ENCODE measurements at regions not wholly inside any gene's neighbourhood (a gene's known extent, or its start where the extent isn't known, plus 50 kb on each side); places are given as distances from the start of the nearest gene placed in this dataset.

DNA sequence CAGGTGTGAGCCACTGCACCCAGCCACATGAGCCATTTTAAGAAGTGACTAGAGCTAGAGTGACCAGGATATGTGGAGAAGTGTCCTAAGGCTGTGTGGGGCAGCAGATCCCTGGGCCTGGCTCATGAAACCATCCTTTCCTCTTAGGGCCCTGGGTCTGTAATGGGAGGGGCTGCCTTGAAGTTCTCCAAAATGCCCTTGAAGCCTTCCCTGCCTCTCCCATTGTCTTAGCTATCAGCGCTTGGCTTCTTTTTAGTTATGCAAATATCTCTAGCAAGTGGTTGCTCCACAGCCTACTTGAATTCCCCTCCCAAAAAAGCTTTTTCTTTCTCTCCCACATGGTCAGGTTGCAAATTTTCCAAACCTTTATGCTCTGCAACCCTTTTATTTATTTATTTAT is 112.4 kb upstream of the SPATA16 start:
- Histone ChIP-seq H3K4me3 (no peak overlapping the region), H3K9me3 (no peaks in the 10 kb centered on the region), H3K36me3 (no peaks in the 10 kb centered on the region), H3K4me1 (no peaks in the 10 kb centered on the region), H3K27me3 (no peaks in the 10 kb centered on the region), H3K27ac (no peak overlapping the region)
- DNase-seq, result no peak
- no peak for TF ChIP-seq EP300 (IDR thresholded peaks at IDR 0.05; ENCODE audit: low read depth)
- no peak for TF ChIP-seq CTCF (IDR thresholded peaks at IDR 0.05)
- no peak for TF ChIP-seq POLR2A (IDR thresholded peaks at IDR 0.05)
- no peak for TF ChIP-seq POLR2AphosphoS5 (IDR thresholded peaks at IDR 0.05)
- intact Hi-C loops (cut with DNase I; ENCODE audit: low total_unique reads) (no loop called here), in situ Hi-C loops (cut with MboI; ENCODE audit: low pct_ligation_motif_present in 1 of 4, low pct_unique_long_range_greater_than_20kb in 1 of 4, low sequenced_read_pairs in 3 of 4) (no loop called here)
- WGBS, 2 donors (ENCODE audit: low coverage in 1 of 2), result 88% methylated on average over 1 of the region's 1 CpG; no CpG with 5 or more reads in 1 of the 2 donors

DNA sequence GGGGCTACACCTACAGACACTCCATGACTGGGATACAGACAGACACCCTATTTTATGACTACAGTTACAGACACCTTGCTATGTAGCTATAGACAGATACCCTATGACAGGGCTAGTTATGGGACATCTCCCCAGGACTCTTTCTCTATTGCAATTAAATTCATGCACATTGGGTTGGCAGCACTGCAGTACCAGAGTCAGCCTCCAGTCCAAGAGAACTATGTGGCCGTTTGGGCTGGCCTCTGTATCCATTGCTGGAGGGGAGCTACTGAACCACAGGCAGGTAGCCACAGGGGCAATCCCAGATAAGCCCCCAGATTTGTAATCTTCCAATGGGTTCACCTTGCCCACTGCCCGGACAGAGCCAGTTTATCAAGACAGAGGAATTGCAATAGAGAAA is 108.4 kb upstream of the SPATA16 start:
- Histone ChIP-seq H3K27ac (no peak overlapping the region), H3K4me3 (no peak overlapping the region), H3K36me3 (no peaks in the 10 kb centered on the region), H3K27me3 (no peaks in the 10 kb centered on the region), H3K4me1 (no peaks in the 10 kb centered on the region), H3K9me3 (no peaks in the 10 kb centered on the region)
- TF ChIP-seq EP300 (IDR thresholded peaks at IDR 0.05; ENCODE audit: low read depth), result no peak
- no peak for TF ChIP-seq POLR2AphosphoS5 (IDR thresholded peaks at IDR 0.05)
- TF ChIP-seq POLR2A (IDR thresholded peaks at IDR 0.05), result no peak
- no peak for TF ChIP-seq CTCF (IDR thresholded peaks at IDR 0.05)
- intact Hi-C loops (cut with DNase I; ENCODE audit: low total_unique reads), result no loop called here
- in situ Hi-C loops (cut with MboI; ENCODE audit: low pct_ligation_motif_present in 1 of 4, low pct_unique_long_range_greater_than_20kb in 1 of 4, low sequenced_read_pairs in 3 of 4), result no loop called here
- DNase-seq, result no peak
- WGBS, 2 donors (ENCODE audit: low coverage in 1 of 2), result 69 to 100% methylated on average over 1 to 2 of the region's 2 CpGs

- TF ChIP-seq POLR2A (IDR thresholded peaks at IDR 0.05), result no peak
- no peak for TF ChIP-seq CTCF (IDR thresholded peaks at IDR 0.05)
- no peak for TF ChIP-seq EP300 (IDR thresholded peaks at IDR 0.05; ENCODE audit: low read depth)
- TF ChIP-seq POLR2AphosphoS5 (IDR thresholded peaks at IDR 0.05), result no peak
- whole genome bisulfite sequencing, 2 donors (ENCODE audit: low coverage in 1 of 2), result 75 to 94% methylated on average over 1 of the region's 1 CpG
- Histone ChIP-seq H3K4me3 (no peak overlapping the region), H3K9me3 (no peaks in the 10 kb centered on the region), H3K27ac (no peak overlapping the region), H3K27me3 (no peaks in the 10 kb centered on the region), H3K36me3 (no peaks in the 10 kb centered on the region), H3K4me1 (no peaks in the 10 kb centered on the region)
- no peak for DNase-seq
- intact Hi-C loops (cut with DNase I; ENCODE audit: low total_unique reads), result no loop called here
- in situ Hi-C loops (cut with MboI; ENCODE audit: low pct_ligation_motif_present in 1 of 4, low pct_unique_long_range_greater_than_20kb in 1 of 4, low sequenced_read_pairs in 3 of 4), result no loop called here
Measured at GRCh38 chr3:173241727-173242126, 100.7 kb upstream of the SPATA16 start.

- in situ Hi-C loops (cut with MboI; ENCODE audit: low pct_ligation_motif_present in 1 of 4, low pct_unique_long_range_greater_than_20kb in 1 of 4, low sequenced_read_pairs in 3 of 4), result no loop called here
- no peak for TF ChIP-seq EP300 (IDR thresholded peaks at IDR 0.05; ENCODE audit: low read depth)
- no peak for TF ChIP-seq CTCF (IDR thresholded peaks at IDR 0.05)
- TF ChIP-seq POLR2A (IDR thresholded peaks at IDR 0.05), result no peak
- no peak for TF ChIP-seq POLR2AphosphoS5 (IDR thresholded peaks at IDR 0.05)
- Histone ChIP-seq H3K27me3 (no peaks in the 10 kb centered on the region), H3K4me1 (no peaks in the 10 kb centered on the region), H3K4me3 (no peak overlapping the region), H3K36me3 (no peaks in the 10 kb centered on the region), H3K27ac (no peak overlapping the region), H3K9me3 (no peaks in the 10 kb centered on the region)
- 65 to 76% methylated on average over 3 of the region's 3 CpGs for WGBS, 2 donors (ENCODE audit: low coverage in 1 of 2)
- DNase-seq, result no peak
- intact Hi-C loops (cut with DNase I; ENCODE audit: low total_unique reads), result no loop called here
Measured at GRCh38 chr3:173238091-173238490, 97.1 kb upstream of the SPATA16 start.
